Suprapubic skin (tissue), 4 donors: ENCODE measurements at regions not wholly inside any gene's neighbourhood (a gene's known extent, or its start where the extent isn't known, plus 50 kb on each side); places are given as distances from the start of the nearest gene placed in this dataset.

Experiments
- DNase-seq, 2 donors: peaks; one replicate each; pipeline ENCODE4 v3.0.0-alpha.2; 2019; ENCODE audit warnings: low spot score in 2 of 2
- H3K27ac ChIP-seq: fragments of 200-600 bp; sonication (generic); one replicate; pipeline ENCODE4 v1.5.1; 2019
- H3K27me3 ChIP-seq: fragments of 200-600 bp; sonication (generic); one replicate; pipeline ENCODE4 v1.5.1; 2019
- H3K36me3 ChIP-seq: fragments of 200-600 bp; sonication (generic); one replicate; pipeline ENCODE4 v1.5.1; 2019
- H3K4me1 ChIP-seq: fragments of 200-600 bp; sonication (generic); one replicate; pipeline ENCODE4 v1.5.1; 2019
- H3K4me3 ChIP-seq: fragments of 200-600 bp; sonication (generic); one replicate; pipeline ENCODE4 v1.5.1; 2019; ENCODE audit warnings: mild to moderate bottlenecking
- H3K9me3 ChIP-seq: fragments of 200-600 bp; sonication (generic); one replicate; pipeline ENCODE4 v1.5.1; 2019
- CTCF ChIP-seq, 2 donors: fragments of 200-600 bp in 1 of 2; fragments of 450-650 bp in 1 of 2; sonication (generic) in 1 of 2; IDR thresholded peaks; one replicate each; pipeline ENCODE4 v1.5.1; 2016 to 2019; ENCODE audit warnings: antibody characterized with exemption in 2 of 2, mild to moderate bottlenecking in 1 of 2, moderate library complexity in 1 of 2
- EP300 ChIP-seq: sonication (generic); formaldehyde crosslinking; IDR thresholded peaks from one replicate; pipeline ENCODE4 v1.6.1; 2017; ENCODE audit warnings: antibody characterized with exemption
- POLR2A ChIP-seq, 2 donors: fragments of 450-650 bp; IDR thresholded peaks; one replicate each; pipeline ENCODE4 v1.6.1; 2017; ENCODE audit warnings: antibody characterized with exemption in 2 of 2, mild to moderate bottlenecking in 2 of 2, moderate library complexity in 2 of 2
- POLR2AphosphoS5 ChIP-seq, 3 donors: sonication (generic); formaldehyde crosslinking; IDR thresholded peaks; one replicate each; pipeline ENCODE4 v1.6.1; 2017; ENCODE audit warnings: antibody characterized with exemption in 3 of 3
- WGBS: methylation state at CpG from one replicate; pipeline ENCODE4 v1.1.5; 2018; 5-methylcytosine and 5-hydroxymethylcytosine counted together

GRCh38 chr10:88152728-88153133 lies 289.3 kb downstream of the PTEN start:
- peak in 1 of 2 donors; percentile 59 for DNase-seq
- 11% methylated on average over 1 of the region's 1 CpG for WGBS
- H3K27me3 ChIP-seq, result no peaks in the 10 kb centered on the region

GRCh38 chr10:88154596-88155250 lies 291.3 kb downstream of the PTEN start:
- Histone ChIP-seq H3K9me3 (no peaks in the 10 kb centered on the region), H3K27ac (no peak overlapping the region), H3K36me3 (no peaks in the 10 kb centered on the region), H3K27me3 (no peaks in the 10 kb centered on the region), H3K4me3 (no peak overlapping the region), H3K4me1 (peaks cover 49% of the 10 kb centered on the region)
- TF ChIP-seq POLR2A (IDR thresholded peaks at IDR 0.05) (no peak), CTCF (IDR thresholded peaks at IDR 0.05) (no peak), EP300 (no peak), POLR2AphosphoS5 (IDR thresholded peaks at IDR 0.05) (no peak)
- WGBS, result 68% methylated on average over 6 of the region's 6 CpGs
- DNase-seq, result no peak

More at GRCh38 chr10:88152728-88153133, 289.3 kb downstream of the PTEN start:
- TF ChIP-seq EP300, result no peak
- no peak for TF ChIP-seq CTCF (IDR thresholded peaks at IDR 0.05)
- peak in 2 of 3 donors; percentile 35 to 84 for TF ChIP-seq POLR2AphosphoS5 (IDR thresholded peaks at IDR 0.05)
- no peak for TF ChIP-seq POLR2A (IDR thresholded peaks at IDR 0.05)
- peak overlapping the region; percentile 47 for H3K27ac ChIP-seq
- no peaks in the 10 kb centered on the region for H3K36me3 ChIP-seq
- no peak overlapping the region for H3K4me3 ChIP-seq
- peaks cover 37% of the 10 kb centered on the region for H3K4me1 ChIP-seq
- no peaks in the 10 kb centered on the region for H3K9me3 ChIP-seq

- no peak for TF ChIP-seq POLR2AphosphoS5 (IDR thresholded peaks at IDR 0.05)
- TF ChIP-seq POLR2A (IDR thresholded peaks at IDR 0.05), result no peak
- TF ChIP-seq CTCF (IDR thresholded peaks at IDR 0.05), result no peak
- TF ChIP-seq EP300, result no peak
- no peaks in the 10 kb centered on the region for H3K36me3 ChIP-seq
- no peaks in the 10 kb centered on the region for H3K27me3 ChIP-seq
- H3K4me1 ChIP-seq, result peaks cover 49% of the 10 kb centered on the region
- 100% methylated on average over 1 of the region's 1 CpG for WGBS
- H3K9me3 ChIP-seq, result no peaks in the 10 kb centered on the region
- no peak for DNase-seq
- H3K4me3 ChIP-seq, result no peak overlapping the region
- H3K27ac ChIP-seq, result no peak overlapping the region
Observed at GRCh38 chr10:88156341-88156740, 292.9 kb downstream of the PTEN start.

GRCh38 chr10:88157981-88158465 lies 294.6 kb downstream of the PTEN start:
- Histone ChIP-seq H3K9me3 (no peaks in the 10 kb centered on the region), H3K4me1 (peaks cover 34% of the 10 kb centered on the region), H3K4me3 (no peak overlapping the region), H3K36me3 (no peaks in the 10 kb centered on the region), H3K27me3 (no peaks in the 10 kb centered on the region), H3K27ac (peak overlapping the region; percentile 40)
- no peak for DNase-seq
- 29% methylated on average over 2 of the region's 2 CpGs for WGBS
- no peak for TF ChIP-seq POLR2A (IDR thresholded peaks at IDR 0.05)
- no peak for TF ChIP-seq CTCF (IDR thresholded peaks at IDR 0.05)
- TF ChIP-seq POLR2AphosphoS5 (IDR thresholded peaks at IDR 0.05), result no peak
- TF ChIP-seq EP300, result no peak

GRCh38 chr10:88158526-88159122 lies 295.2 kb downstream of the PTEN start:
- Histone ChIP-seq H3K9me3 (no peaks in the 10 kb centered on the region), H3K4me1 (peaks cover 28% of the 10 kb centered on the region), H3K36me3 (no peaks in the 10 kb centered on the region), H3K27me3 (no peaks in the 10 kb centered on the region), H3K27ac (peak overlapping the region; percentile 40), H3K4me3 (no peak overlapping the region)
- no peak for DNase-seq
- TF ChIP-seq POLR2A (IDR thresholded peaks at IDR 0.05) (no peak), EP300 (no peak), CTCF (IDR thresholded peaks at IDR 0.05) (no peak), POLR2AphosphoS5 (IDR thresholded peaks at IDR 0.05) (no peak)
- 54% methylated on average over 3 of the region's 3 CpGs for WGBS
